Caco-2 (cell line): ENCODE measurements at regions not wholly inside any gene's neighbourhood (a gene's known extent, or its start where the extent isn't known, plus 50 kb on each side); places are given as distances from the start of the nearest gene placed in this dataset.

Experiments
- BruUV-seq: library from RNA; stranded (reverse); fragments of 400-500 nt; replicated peaks from 2 replicates; lab custom pipeline; 2021; lab: Mats Ljungman, UMichigan
- CTCF ChIA-PET: fragments of 300-600 bp; sonication (Branson Sonifier 250); formaldehyde crosslinking; loops from one replicate; lab custom pipeline; 2022; ENCODE audit warnings: antibody characterized with exemption; lab: Charles Lee
- POLR2A ChIA-PET: fragments of 300-600 bp; sonication (Branson Sonifier 250); formaldehyde crosslinking; loops from one replicate; lab custom pipeline; 2022; ENCODE audit warnings: antibody characterized with exemption; lab: Charles Lee
- DNase-seq, 2 experiments: peaks; one replicate each; pipeline versions ENCODE4 v3.0.0 to v3.0.0-alpha.2; 2020 to 2022
- H3K27me3 ChIP-seq: replicated peaks from 2 replicates; pipeline ENCODE4 v1.6.0; 2011; ENCODE audit warnings: low read length; ENCODE audit not compliant: control insufficient read depth, insufficient read depth
- H3K36me3 ChIP-seq: 2 replicates; pipeline ENCODE4 v1.5.1; 2011; ENCODE audit warnings: low read length; ENCODE audit not compliant: control insufficient read depth, insufficient read depth
- H3K4me1 ChIP-seq: fragments of 250-450 bp; sonication (Bioruptor Pico); 2 replicates; pipeline ENCODE4 v1.5.1; 2020; ENCODE audit warnings: mild to moderate bottlenecking
- H3K4me3 ChIP-seq: 2 replicates; pipeline ENCODE4 v1.5.1; 2011; ENCODE audit warnings: low read depth, mild to moderate bottlenecking, control low read depth, low read length
- H3K9me3 ChIP-seq: fragments of 250-450 bp; sonication (Bioruptor Pico); 2 replicates; pipeline ENCODE4 v1.5.1; 2020; ENCODE audit warnings: mild to moderate bottlenecking, moderate library complexity
- H3K27ac Mint-ChIP-seq: one replicate; pipeline ENCODE4 v1.8.0; 2022; ENCODE audit warnings: mixed read lengths; ENCODE audit not compliant: unreplicated experiment
- H3K27me3 Mint-ChIP-seq: one replicate; pipeline ENCODE4 v1.8.0; 2022; ENCODE audit warnings: mixed read lengths; ENCODE audit not compliant: insufficient read depth, unreplicated experiment
- H3K36me3 Mint-ChIP-seq: one replicate; pipeline ENCODE4 v1.8.0; 2022; ENCODE audit warnings: mild to moderate bottlenecking, mixed read lengths; ENCODE audit not compliant: insufficient read depth, unreplicated experiment
- H3K4me1 Mint-ChIP-seq: one replicate; pipeline ENCODE4 v1.8.0; 2022; ENCODE audit warnings: low read depth, mixed read lengths; ENCODE audit not compliant: unreplicated experiment
- H3K4me3 Mint-ChIP-seq: one replicate; pipeline ENCODE4 v1.8.0; 2022; ENCODE audit warnings: mild to moderate bottlenecking, moderate library complexity, mixed read lengths; ENCODE audit not compliant: unreplicated experiment
- H3K9me3 Mint-ChIP-seq: one replicate; pipeline ENCODE4 v1.8.0; 2022; ENCODE audit warnings: mixed read lengths; ENCODE audit not compliant: unreplicated experiment
- CTCF ChIP-seq, 2 experiments: fragments of 200-600 bp in 1 of 2; IDR thresholded peaks; 1 replicate in 1 of 2; 2 replicates in 1 of 2; pipeline versions ENCODE4 v1.5.1 to v1.8.0; 2011 to 2022; ENCODE audit warnings: antibody characterized with exemption in 1 of 2, control low read depth in 1 of 2, inconsistent platforms in 1 of 2, low read depth in 1 of 2, low read length in 1 of 2, mild to moderate bottlenecking in 1 of 2, moderate library complexity in 1 of 2; ENCODE audit not compliant: insufficient read depth in 1 of 2, severe bottlenecking in 1 of 2, unreplicated experiment in 1 of 2
- intact Hi-C: fragments of 100-400 bp; cut with micrococcal nuclease; formaldehyde crosslinking; loops from one replicate; pipeline ENCODE4 v1.10.0; 2022; ENCODE audit not compliant: unreplicated experiment

GRCh38 chr16:6428861-6429260 lies 903.8 kb upstream of the RBFOX1 start:
- CTCF ChIA-PET = no interaction called here

GRCh38 chr16:6427621-6428020 lies 905.0 kb upstream of the RBFOX1 start:
- no peak for TF ChIP-seq CTCF (IDR thresholded peaks at IDR 0.05; ENCODE audit: insufficient read depth in 1 of 2, low read depth in 1 of 2, low read length in 1 of 2, severe bottlenecking in 1 of 2, unreplicated experiment in 1 of 2)

More at GRCh38 chr16:6428861-6429260, 903.8 kb upstream of the RBFOX1 start:
- Histone ChIP-seq H3K4me1 (no peaks in the 10 kb centered on the region), H3K4me3 (no peak overlapping the region), H3K27me3 (no peaks in the 10 kb centered on the region), H3K36me3 (no peaks in the 10 kb centered on the region), H3K9me3 (no peaks in the 10 kb centered on the region)
- no TSS peak for BruUV-seq
- no peaks in the 10 kb centered on the region for H3K9me3 Mint-ChIP-seq
- H3K4me1 Mint-ChIP-seq = no peaks in the 10 kb centered on the region
- POLR2A ChIA-PET = no interaction called here
- no peaks in the 10 kb centered on the region for H3K36me3 Mint-ChIP-seq
- H3K4me3 Mint-ChIP-seq = no peak overlapping the region
- DNase-seq = no peak
- no peak overlapping the region for H3K27ac Mint-ChIP-seq
- intact Hi-C loops = no loop called here
- TF ChIP-seq CTCF (IDR thresholded peaks at IDR 0.05; ENCODE audit: insufficient read depth in 1 of 2, low read depth in 1 of 2, low read length in 1 of 2, severe bottlenecking in 1 of 2, unreplicated experiment in 1 of 2) = no peak
- H3K27me3 Mint-ChIP-seq = peaks cover 6% of the 10 kb centered on the region

DNA sequence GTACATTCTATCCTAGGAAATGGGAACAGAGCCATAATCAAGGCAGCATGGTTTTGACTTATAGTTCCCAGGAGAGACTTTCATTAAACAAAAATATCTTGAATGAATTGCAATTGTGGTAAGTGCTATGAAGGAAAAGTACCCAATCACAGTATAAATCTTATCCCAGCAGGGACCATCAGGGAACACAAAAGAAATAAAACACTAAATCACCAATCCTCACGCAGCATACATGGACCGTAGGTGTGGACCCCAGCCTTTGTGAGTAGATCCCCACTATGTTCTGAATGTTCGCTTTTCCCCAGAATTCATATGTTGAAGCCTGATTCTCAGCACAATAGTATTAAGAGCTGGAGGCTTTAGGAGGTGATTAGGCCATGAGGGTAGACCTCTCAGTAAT lies 925.0 kb upstream of the RBFOX1 start:
- no peaks in the 10 kb centered on the region for H3K36me3 Mint-ChIP-seq

More at GRCh38 chr16:6427621-6428020, 905.0 kb upstream of the RBFOX1 start:
- Mint-ChIP-seq H3K27ac (no peak overlapping the region), H3K4me1 (no peaks in the 10 kb centered on the region), H3K9me3 (no peaks in the 10 kb centered on the region), H3K36me3 (no peaks in the 10 kb centered on the region), H3K27me3 (peaks cover 6% of the 10 kb centered on the region), H3K4me3 (no peak overlapping the region)
- Histone ChIP-seq H3K9me3 (no peaks in the 10 kb centered on the region), H3K4me3 (no peak overlapping the region), H3K36me3 (no peaks in the 10 kb centered on the region), H3K27me3 (no peaks in the 10 kb centered on the region), H3K4me1 (no peaks in the 10 kb centered on the region)
- CTCF ChIA-PET = no interaction called here
- DNase-seq = no peak
- POLR2A ChIA-PET = no interaction called here
- intact Hi-C loops = no loop called here
- BruUV-seq = no TSS peak

More for the DNA sequence above, 925.0 kb upstream of the RBFOX1 start:
- Mint-ChIP-seq H3K4me1 (no peaks in the 10 kb centered on the region), H3K27ac (no peak overlapping the region), H3K4me3 (no peak overlapping the region), H3K27me3 (no peaks in the 10 kb centered on the region), H3K9me3 (no peaks in the 10 kb centered on the region)
- H3K27me3 ChIP-seq = no peaks in the 10 kb centered on the region
- no peaks in the 10 kb centered on the region for H3K4me1 ChIP-seq
- TF ChIP-seq CTCF (IDR thresholded peaks at IDR 0.05; ENCODE audit: insufficient read depth in 1 of 2, low read depth in 1 of 2, low read length in 1 of 2, severe bottlenecking in 1 of 2, unreplicated experiment in 1 of 2) = no peak
- H3K9me3 ChIP-seq = no peaks in the 10 kb centered on the region
- no peak overlapping the region for H3K4me3 ChIP-seq
- H3K36me3 ChIP-seq = no peaks in the 10 kb centered on the region
- POLR2A ChIA-PET = no interaction called here
- CTCF ChIA-PET = no interaction called here
- no peak for DNase-seq
- intact Hi-C loops = no loop called here
- BruUV-seq = no TSS peak
